ENCODE measurements at regions not wholly inside any gene's neighbourhood (a gene's known extent, or its start where the extent isn't known, plus 50 kb on each side); places are given as distances from the start of the nearest gene placed in this dataset.

DNA sequence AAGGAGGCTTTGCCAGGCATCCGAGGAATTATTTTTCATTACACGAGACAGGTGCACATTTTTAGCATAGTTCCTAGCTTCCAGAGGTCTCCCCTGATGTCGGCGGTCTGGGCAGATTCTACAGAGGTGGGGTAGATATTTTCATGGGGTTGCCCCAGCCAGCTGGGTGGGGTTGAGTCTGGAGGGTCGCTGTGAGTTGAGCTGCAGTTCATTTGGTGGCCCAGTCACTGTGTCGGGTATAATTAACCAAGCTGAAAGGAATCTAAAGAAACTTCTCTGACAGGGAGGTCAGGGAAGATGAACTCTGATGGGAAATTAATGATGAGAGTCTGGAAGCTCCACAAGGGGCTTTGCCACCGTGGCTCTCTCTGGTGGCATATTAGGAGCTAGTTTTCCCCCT lies 233.7 kb upstream of the NAV2 start:
- no peaks in the 10 kb centered on the region for H3K9me3 Mint-ChIP-seq
- intact Hi-C loops (cut with micrococcal nuclease) = no loop called here
- no peak overlapping the region for H3K4me3 Mint-ChIP-seq (ENCODE audit: low read depth)
- no peak for DNase-seq (ENCODE audit: low spot score)
- peaks cover 3% of the 10 kb centered on the region for H3K27me3 Mint-ChIP-seq (ENCODE audit: low read depth)
- no peaks in the 10 kb centered on the region for H3K36me3 Mint-ChIP-seq (ENCODE audit: low read depth)
- H3K4me1 Mint-ChIP-seq (ENCODE audit: low read depth) = no peaks in the 10 kb centered on the region
- no peak overlapping the region for H3K27ac Mint-ChIP-seq

DNA sequence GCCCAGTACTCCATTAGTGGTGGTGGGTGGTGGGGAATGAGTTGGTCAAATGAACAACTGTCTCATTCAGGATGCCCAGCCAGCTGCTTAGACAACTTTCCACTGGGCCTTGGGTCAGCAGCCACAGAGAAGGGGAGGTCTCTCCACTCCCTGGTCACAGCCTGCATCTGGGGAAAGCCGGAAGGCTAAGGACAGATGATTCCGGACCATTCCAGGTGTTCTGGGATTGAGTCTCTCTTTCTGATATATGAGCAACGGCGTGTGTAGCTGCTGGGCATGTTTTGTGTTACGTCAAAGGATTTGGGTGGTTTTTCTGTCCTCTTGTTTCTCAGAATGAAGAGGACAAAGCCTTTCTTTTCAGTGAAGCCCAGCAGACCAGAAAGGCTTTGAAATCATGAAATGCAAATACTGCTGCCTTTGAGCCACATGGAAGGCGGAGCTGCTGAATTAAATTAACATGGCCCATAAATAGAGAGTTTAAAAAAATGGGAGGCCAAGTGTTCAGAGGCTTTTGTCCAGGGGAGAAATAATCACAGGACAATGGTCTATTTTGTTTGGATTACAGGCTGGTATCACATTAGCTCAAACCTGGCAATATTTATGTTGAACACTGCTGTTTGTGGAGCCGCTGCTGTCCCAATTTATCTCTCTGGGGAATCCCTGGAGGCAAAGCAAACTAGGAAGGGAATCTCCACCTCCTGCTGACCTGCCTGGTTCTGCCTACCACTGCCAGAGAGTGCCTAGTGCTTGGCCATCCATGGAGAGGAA lies 234.4 kb upstream of the E2F8 start:
- Mint-ChIP-seq H3K27me3 (ENCODE audit: low read depth) (peaks cover 3% of the 10 kb centered on the region), H3K4me3 (ENCODE audit: low read depth) (no peak overlapping the region), H3K27ac (no peak overlapping the region), H3K4me1 (ENCODE audit: low read depth) (no peaks in the 10 kb centered on the region), H3K36me3 (ENCODE audit: low read depth) (no peaks in the 10 kb centered on the region), H3K9me3 (no peaks in the 10 kb centered on the region)
- DNase-seq (ENCODE audit: low spot score) = no peak
- intact Hi-C loops (cut with micrococcal nuclease) = no loop called here

DNA sequence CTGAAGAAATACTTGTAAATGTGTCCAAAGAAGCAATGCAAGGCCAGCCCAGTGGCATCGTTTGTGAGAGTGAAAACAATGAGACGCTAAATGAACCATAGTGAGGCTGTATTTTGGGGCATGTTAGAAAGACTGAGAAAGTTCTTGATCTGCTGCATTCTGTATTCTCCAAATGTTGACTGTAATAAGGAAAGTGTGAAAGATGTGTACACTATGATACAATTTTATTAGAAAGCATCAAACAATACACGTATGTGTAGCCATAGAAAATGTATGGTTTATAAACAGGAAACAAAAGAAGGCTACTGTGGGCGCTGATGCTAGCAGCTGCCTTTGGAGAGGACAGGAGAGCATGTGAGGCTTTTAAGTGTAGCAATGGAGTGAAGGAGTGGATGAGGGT lies 233.5 kb upstream of the E2F8 start:
- Mint-ChIP-seq H3K4me1 (ENCODE audit: low read depth) (no peaks in the 10 kb centered on the region), H3K27ac (no peak overlapping the region), H3K27me3 (ENCODE audit: low read depth) (peaks cover 3% of the 10 kb centered on the region), H3K4me3 (ENCODE audit: low read depth) (no peak overlapping the region), H3K36me3 (ENCODE audit: low read depth) (no peaks in the 10 kb centered on the region), H3K9me3 (no peaks in the 10 kb centered on the region)
- intact Hi-C loops (cut with micrococcal nuclease) = no loop called here
- DNase-seq (ENCODE audit: low spot score) = no peak

DNA sequence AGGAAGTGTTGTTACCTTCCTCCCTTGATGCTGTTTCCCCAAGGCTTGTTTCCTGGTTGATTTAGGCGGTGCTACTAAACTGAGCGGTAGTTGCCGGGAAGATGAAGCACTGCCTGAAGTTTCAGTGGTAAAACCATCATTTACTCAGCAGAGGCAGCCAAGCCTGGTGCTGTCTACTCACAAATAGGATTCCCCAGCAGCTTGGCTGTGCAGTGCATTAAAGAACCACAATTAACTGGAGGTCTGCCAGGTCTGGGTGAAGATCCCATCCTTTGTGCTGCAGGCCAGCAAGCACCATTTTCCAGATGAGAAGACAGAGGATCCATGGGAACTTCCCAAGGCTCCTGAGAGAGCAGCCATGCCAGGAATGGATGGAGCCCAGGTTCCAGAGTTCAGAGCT lies 231.9 kb upstream of the E2F8 start:
- H3K36me3 Mint-ChIP-seq (ENCODE audit: low read depth) = no peaks in the 10 kb centered on the region
- H3K27me3 Mint-ChIP-seq (ENCODE audit: low read depth) = peaks cover 6% of the 10 kb centered on the region
- intact Hi-C loops (cut with micrococcal nuclease) = no loop called here
- no peak overlapping the region for H3K4me3 Mint-ChIP-seq (ENCODE audit: low read depth)
- H3K4me1 Mint-ChIP-seq (ENCODE audit: low read depth) = no peaks in the 10 kb centered on the region
- no peaks in the 10 kb centered on the region for H3K9me3 Mint-ChIP-seq
- H3K27ac Mint-ChIP-seq = no peak overlapping the region
- DNase-seq (ENCODE audit: low spot score) = no peak

DNA sequence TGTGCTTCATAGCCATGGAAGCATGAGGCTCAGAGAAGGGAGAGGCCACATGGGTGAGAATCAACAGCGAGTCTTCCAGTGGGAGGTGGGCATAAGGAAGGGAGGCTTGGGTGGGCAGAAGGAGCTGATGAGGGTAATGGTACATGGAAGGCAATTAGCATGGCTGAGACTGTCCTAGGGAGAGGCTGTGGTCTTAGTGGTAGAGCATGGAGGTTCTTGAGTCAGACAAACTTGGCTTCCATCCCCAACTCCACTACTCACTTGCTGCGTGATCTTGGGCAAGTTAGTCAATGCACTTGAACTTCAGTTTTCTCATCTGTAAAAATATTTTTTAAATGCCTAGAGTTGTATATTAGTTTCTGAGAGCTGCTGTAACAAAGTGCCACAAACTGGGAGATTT lies 227.2 kb upstream of the E2F8 start:
- Mint-ChIP-seq H3K27ac (no peak overlapping the region), H3K4me3 (ENCODE audit: low read depth) (no peak overlapping the region), H3K27me3 (ENCODE audit: low read depth) (peaks cover 9% of the 10 kb centered on the region), H3K36me3 (ENCODE audit: low read depth) (no peaks in the 10 kb centered on the region), H3K4me1 (ENCODE audit: low read depth) (no peaks in the 10 kb centered on the region), H3K9me3 (no peaks in the 10 kb centered on the region)
- DNase-seq (ENCODE audit: low spot score) = no peak
- intact Hi-C loops (cut with micrococcal nuclease) = no loop called here

DNA sequence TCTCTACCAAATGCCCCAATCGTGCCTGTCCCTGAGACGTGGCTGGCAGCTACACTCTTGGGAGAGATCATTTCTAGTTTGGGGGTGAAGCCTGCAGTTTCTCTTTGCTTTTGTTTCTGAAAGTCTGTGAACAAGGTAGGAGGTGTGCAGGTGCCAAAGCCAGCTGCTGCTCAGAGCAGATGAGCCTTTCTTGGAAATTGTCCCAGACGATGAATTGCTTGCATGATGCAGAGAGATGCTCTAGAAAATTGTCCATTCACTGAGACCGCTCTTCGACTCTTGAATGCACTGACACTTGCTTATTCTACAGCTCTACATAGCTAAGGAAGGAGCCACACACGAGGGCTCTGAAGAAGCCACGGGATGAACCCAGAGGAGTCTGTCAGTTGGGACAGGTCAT lies 225.6 kb upstream of the E2F8 start:
- no peak overlapping the region for H3K4me3 Mint-ChIP-seq (ENCODE audit: low read depth)
- no peaks in the 10 kb centered on the region for H3K9me3 Mint-ChIP-seq
- H3K36me3 Mint-ChIP-seq (ENCODE audit: low read depth) = no peaks in the 10 kb centered on the region
- no peak overlapping the region for H3K27ac Mint-ChIP-seq
- intact Hi-C loops (cut with micrococcal nuclease) = no loop called here
- no peaks in the 10 kb centered on the region for H3K4me1 Mint-ChIP-seq (ENCODE audit: low read depth)
- no peak for DNase-seq (ENCODE audit: low spot score)
- peaks cover 9% of the 10 kb centered on the region for H3K27me3 Mint-ChIP-seq (ENCODE audit: low read depth)

DNA sequence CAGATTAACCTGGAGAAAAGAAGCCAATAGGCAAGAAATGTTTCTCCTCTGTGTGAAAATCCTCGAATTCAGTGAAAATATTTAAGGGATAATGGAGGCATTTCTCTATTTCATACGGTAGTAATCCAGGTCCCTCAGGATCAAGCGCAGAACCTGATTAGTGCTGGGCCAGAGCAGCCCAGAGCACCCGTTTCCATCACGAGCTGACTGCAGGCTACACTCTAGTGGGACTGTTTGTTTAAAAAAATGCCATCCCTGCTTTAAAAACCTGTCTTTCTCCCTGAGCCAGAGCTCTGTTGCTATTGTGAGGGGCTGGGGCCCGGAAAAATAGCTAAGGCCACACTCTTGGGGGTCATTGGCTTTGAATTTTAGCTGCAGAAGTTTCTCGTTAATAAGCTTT lies 223.2 kb upstream of the E2F8 start:
- Mint-ChIP-seq H3K27ac (no peak overlapping the region), H3K27me3 (ENCODE audit: low read depth) (peaks cover 11% of the 10 kb centered on the region), H3K36me3 (ENCODE audit: low read depth) (no peaks in the 10 kb centered on the region), H3K4me3 (ENCODE audit: low read depth) (no peak overlapping the region), H3K4me1 (ENCODE audit: low read depth) (no peaks in the 10 kb centered on the region), H3K9me3 (no peaks in the 10 kb centered on the region)
- intact Hi-C loops (cut with micrococcal nuclease) = no loop called here
- DNase-seq (ENCODE audit: low spot score) = no peak

DNA sequence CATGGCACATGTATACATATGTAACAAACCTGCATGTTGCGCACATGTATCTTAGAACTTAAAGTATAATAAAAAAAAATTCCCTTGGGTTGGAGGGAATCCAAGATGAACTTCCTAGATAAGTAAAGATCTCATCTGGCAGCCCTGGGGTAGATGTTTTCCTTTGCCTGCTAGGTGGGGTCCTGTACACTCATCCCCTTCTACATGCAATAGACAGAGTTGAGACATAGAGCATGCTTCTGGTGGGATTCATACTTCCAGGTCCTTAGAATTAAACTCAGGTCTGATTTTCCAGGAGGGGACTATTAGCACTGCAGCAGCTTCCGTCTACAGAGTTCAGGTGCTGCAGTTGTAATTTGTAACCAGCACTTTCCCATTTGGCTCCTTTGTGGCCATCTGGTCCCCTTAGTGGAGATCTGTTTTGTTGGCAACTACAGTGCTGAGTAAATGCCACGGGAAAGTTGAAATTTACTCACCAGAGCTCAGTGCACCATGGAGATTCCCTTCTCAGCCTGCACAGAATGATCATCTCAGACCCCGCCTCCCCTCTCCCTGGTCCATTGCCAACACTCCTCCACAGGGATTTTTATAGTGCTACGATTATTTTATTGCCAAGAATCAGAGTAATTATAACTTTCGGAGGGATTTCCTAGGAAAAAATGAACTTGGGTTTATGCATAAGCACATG lies 220.1 kb upstream of the E2F8 start:
- H3K27me3 Mint-ChIP-seq (ENCODE audit: low read depth) = peaks cover 13% of the 10 kb centered on the region
- no peaks in the 10 kb centered on the region for H3K36me3 Mint-ChIP-seq (ENCODE audit: low read depth)
- no peak overlapping the region for H3K27ac Mint-ChIP-seq
- no peak overlapping the region for H3K4me3 Mint-ChIP-seq (ENCODE audit: low read depth)
- no peaks in the 10 kb centered on the region for H3K4me1 Mint-ChIP-seq (ENCODE audit: low read depth)
- no peaks in the 10 kb centered on the region for H3K9me3 Mint-ChIP-seq
- intact Hi-C loops (cut with micrococcal nuclease) = no loop called here
- DNase-seq (ENCODE audit: low spot score) = no peak

DNA sequence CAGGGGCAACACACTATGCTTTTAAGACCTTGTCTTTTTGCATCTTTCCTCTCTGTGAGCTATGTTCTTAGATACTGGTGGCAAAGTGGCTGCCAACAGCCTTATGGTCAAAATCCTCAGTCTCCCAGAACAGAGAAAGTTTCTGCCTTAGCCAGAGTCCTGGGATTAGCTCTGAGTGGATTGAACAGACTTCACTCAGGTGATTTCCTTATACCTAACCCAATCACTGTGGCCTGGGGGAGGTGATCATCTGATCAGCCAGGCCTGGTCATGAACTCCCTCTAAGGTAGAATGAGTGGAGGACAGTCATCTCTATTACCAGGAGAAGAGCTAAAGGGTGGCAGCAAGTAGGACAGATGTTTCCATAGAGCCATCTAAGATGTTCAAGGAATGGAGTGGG lies 218.5 kb upstream of the E2F8 start:
- no peaks in the 10 kb centered on the region for H3K36me3 Mint-ChIP-seq (ENCODE audit: low read depth)
- intact Hi-C loops (cut with micrococcal nuclease) = no loop called here
- H3K4me1 Mint-ChIP-seq (ENCODE audit: low read depth) = no peaks in the 10 kb centered on the region
- DNase-seq (ENCODE audit: low spot score) = no peak
- peaks cover 16% of the 10 kb centered on the region for H3K27me3 Mint-ChIP-seq (ENCODE audit: low read depth)
- H3K9me3 Mint-ChIP-seq = no peaks in the 10 kb centered on the region
- H3K27ac Mint-ChIP-seq = no peak overlapping the region
- H3K4me3 Mint-ChIP-seq (ENCODE audit: low read depth) = no peak overlapping the region

DNA sequence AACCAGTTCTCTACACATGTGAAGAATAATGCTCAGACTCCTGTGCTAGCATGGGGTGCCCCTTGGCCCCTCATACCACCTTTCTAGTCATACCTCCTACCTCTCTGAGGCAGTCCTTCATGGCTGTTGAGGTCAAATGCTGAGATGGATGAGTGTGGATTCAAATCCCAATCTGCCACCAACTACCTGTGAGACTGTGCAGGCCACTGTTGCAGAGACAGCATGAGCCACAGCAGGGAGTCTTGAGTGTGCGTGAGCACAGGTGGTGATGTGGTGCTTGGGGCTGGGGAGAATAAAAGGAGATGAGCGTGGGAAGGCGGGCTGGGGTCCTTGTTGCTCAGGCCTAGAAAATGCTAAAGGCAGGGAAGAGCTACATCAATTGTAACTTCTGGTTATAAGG lies 218.0 kb upstream of the E2F8 start:
- DNase-seq (ENCODE audit: low spot score) = no peak
- intact Hi-C loops (cut with micrococcal nuclease) = no loop called here
- Mint-ChIP-seq H3K36me3 (ENCODE audit: low read depth) (no peaks in the 10 kb centered on the region), H3K4me1 (ENCODE audit: low read depth) (no peaks in the 10 kb centered on the region), H3K27me3 (ENCODE audit: low read depth) (peaks cover 16% of the 10 kb centered on the region), H3K4me3 (ENCODE audit: low read depth) (no peak overlapping the region), H3K9me3 (no peaks in the 10 kb centered on the region), H3K27ac (no peak overlapping the region)

DNA sequence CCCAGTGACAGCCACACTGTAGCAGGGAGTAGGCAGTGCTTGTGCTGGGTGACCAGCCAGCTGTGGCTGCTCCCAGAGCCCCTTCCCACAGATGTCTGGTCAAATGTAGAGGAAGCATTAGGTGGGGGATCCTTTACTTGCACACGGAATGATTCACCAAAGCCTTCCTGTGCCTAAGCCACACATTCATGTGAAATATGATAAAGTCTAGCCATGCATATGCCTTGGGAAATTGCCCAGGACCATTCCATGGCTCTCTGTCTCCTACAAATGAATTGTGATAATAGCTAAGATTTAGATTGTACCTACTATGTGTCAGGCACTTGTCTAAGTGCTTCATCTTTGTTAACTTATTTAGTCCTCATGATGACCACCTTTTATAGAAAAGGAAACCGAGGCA lies 217.5 kb upstream of the E2F8 start:
- intact Hi-C loops (cut with micrococcal nuclease) = no loop called here
- H3K4me1 Mint-ChIP-seq (ENCODE audit: low read depth) = no peaks in the 10 kb centered on the region
- H3K27ac Mint-ChIP-seq = no peak overlapping the region
- no peak for DNase-seq (ENCODE audit: low spot score)
- no peaks in the 10 kb centered on the region for H3K9me3 Mint-ChIP-seq
- H3K27me3 Mint-ChIP-seq (ENCODE audit: low read depth) = peaks cover 12% of the 10 kb centered on the region
- H3K36me3 Mint-ChIP-seq (ENCODE audit: low read depth) = no peaks in the 10 kb centered on the region
- H3K4me3 Mint-ChIP-seq (ENCODE audit: low read depth) = no peak overlapping the region

DNA sequence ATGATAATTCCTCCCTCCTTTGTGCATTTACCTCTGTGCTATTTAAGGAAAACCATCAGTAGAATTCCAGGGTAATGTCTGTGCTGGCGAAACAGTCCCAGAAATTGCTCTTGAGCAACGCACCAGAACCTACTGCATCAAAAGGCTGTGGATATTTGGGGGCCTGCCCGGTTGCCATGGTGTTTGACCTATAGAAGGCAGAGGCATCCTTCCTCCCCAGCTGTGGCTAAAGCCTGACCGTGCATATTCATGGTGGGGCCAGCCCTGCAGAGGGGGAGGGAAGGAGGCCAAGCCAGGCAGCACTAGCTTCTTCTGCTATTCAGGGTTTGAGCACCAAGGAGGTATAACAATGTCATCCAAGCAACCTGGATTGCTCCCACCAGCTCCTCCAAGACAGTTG lies 215.0 kb upstream of the E2F8 start:
- Mint-ChIP-seq H3K27ac (no peak overlapping the region), H3K4me1 (ENCODE audit: low read depth) (no peaks in the 10 kb centered on the region)

DNA sequence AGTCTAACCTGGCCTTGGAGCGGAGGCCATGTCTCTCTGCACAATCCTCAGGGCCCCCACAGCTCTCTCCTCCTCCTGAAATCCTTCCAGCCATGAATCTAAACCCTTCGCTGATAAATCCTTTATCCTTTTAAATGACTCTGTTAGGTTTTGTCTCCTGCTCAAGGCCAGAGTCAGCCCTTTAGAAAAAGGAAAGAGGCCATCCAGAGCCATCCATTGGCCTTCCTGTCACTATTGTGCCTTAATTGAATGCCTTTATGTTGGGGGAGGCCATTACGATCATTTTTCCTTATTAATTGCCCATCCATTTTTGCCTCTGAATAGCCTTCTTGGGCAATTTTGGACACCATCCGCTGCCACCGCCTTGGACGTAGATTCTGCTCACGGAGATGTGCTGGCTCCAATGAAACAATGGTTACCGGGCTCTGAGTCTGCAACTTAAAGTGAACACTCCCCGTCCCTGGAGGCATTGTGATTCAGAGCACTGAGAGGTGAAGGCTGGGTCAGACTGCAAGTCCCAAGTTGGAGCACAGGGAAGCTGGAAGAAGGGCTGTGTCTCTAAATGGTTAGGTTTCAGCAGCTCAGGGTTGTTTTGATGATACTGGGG lies 213.0 kb upstream of the E2F8 start:
- no peak for DNase-seq (ENCODE audit: low spot score)
- no peaks in the 10 kb centered on the region for H3K36me3 Mint-ChIP-seq (ENCODE audit: low read depth)
- no peaks in the 10 kb centered on the region for H3K9me3 Mint-ChIP-seq
- H3K4me1 Mint-ChIP-seq (ENCODE audit: low read depth) = no peaks in the 10 kb centered on the region
- no peak overlapping the region for H3K27ac Mint-ChIP-seq
- intact Hi-C loops (cut with micrococcal nuclease) = no loop called here
- H3K27me3 Mint-ChIP-seq (ENCODE audit: low read depth) = peaks cover 16% of the 10 kb centered on the region
- H3K4me3 Mint-ChIP-seq (ENCODE audit: low read depth) = no peak overlapping the region

More for the DNA sequence above, 215.0 kb upstream of the E2F8 start:
- Mint-ChIP-seq H3K36me3 (ENCODE audit: low read depth) (no peaks in the 10 kb centered on the region), H3K4me3 (ENCODE audit: low read depth) (no peak overlapping the region), H3K9me3 (no peaks in the 10 kb centered on the region), H3K27me3 (ENCODE audit: low read depth) (peaks cover 13% of the 10 kb centered on the region)
- intact Hi-C loops (cut with micrococcal nuclease) = no loop called here
- no peak for DNase-seq (ENCODE audit: low spot score)

Data from activated T-helper 2 cell treated with anti-CD3 and anti-CD28 coated beads, Interferon-gamma antibody, Interleukin-2, Interleukin-4, amounts not matched to agents 10 μg/mL and 5 μg/mL and 100 μg/mL, durations not matched to agents 14 hours and 24 hours and 36 hours (primary cell).